ENCODE measurements at regions not wholly inside any gene's neighbourhood (a gene's known extent, or its start where the extent isn't known, plus 50 kb on each side); places are given as distances from the start of the nearest gene placed in this dataset.

DNA sequence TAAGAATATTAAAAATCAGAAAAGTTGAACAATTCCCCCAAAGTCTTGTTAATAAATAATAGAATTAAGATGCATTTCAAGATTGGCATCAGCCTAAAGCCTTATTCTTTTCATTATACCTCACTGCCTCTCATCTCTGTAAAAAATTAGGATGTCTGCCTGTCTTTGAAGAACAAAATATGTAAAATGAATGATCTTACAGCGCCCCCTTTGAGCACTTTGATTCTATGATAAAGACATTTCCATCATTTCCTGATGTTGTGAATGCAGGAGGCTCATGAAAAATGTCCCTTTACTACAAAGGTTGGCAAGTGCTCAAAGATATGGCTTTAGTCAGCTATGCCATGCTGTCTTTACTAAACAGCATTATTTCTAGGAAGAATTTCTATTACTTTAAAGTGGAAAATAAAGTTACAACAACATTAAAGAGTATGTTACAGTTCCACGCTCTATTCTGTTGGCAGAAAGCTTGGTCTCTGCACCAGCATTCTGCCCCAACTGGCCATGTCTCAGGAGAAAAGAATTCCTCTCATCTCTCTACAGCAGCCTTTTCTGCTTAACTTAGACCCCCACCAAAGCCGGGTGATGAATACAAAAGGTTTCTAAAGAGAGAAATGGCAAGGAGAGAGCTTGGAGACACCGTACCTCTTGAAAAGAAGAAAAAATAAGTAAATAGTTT is 95.1 kb downstream of the LLPH start:
- TF ChIP-seq, protein P1, sequence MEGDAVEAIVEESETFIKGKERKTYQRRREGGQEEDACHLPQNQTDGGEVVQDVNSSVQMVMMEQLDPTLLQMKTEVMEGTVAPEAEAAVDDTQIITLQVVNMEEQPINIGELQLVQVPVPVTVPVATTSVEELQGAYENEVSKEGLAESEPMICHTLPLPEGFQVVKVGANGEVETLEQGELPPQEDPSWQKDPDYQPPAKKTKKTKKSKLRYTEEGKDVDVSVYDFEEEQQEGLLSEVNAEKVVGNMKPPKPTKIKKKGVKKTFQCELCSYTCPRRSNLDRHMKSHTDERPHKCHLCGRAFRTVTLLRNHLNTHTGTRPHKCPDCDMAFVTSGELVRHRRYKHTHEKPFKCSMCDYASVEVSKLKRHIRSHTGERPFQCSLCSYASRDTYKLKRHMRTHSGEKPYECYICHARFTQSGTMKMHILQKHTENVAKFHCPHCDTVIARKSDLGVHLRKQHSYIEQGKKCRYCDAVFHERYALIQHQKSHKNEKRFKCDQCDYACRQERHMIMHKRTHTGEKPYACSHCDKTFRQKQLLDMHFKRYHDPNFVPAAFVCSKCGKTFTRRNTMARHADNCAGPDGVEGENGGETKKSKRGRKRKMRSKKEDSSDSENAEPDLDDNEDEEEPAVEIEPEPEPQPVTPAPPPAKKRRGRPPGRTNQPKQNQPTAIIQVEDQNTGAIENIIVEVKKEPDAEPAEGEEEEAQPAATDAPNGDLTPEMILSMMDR (IDR thresholded peaks at IDR 0.05; ENCODE audit: extremely low read depth, low read depth, low read length): peak; percentile 66
- H3K4me1 ChIP-seq (ENCODE audit: insufficient read depth, low read length): peaks cover 20% of the 10 kb centered on the region
- no peaks in the 10 kb centered on the region for H4K20me1 ChIP-seq (ENCODE audit: insufficient read depth, low read length)
- H2AFZ ChIP-seq (ENCODE audit: low read length): no peak overlapping the region
- H3K4me2 ChIP-seq (ENCODE audit: insufficient read depth, low read length): peak overlapping the region; percentile 5
- no peaks in the 10 kb centered on the region for H3K27me3 ChIP-seq (ENCODE audit: insufficient read depth, low read length)
- H3K36me3 ChIP-seq (ENCODE audit: insufficient read depth, low read length): no peaks in the 10 kb centered on the region
- no peaks in the 10 kb centered on the region for H3K79me2 ChIP-seq (ENCODE audit: insufficient read depth, low read length)
- no peak for DNase-seq (ENCODE audit: insufficient read length, low spot score, missing footprints)
- H3K27ac ChIP-seq (ENCODE audit: low read depth, low read length): peak overlapping the region; percentile 87
- H3K9me3 ChIP-seq (ENCODE audit: low read depth, low read length): no peaks in the 10 kb centered on the region
- H3K4me3 ChIP-seq (ENCODE audit: insufficient read depth, low read length): no peak overlapping the region

DNA sequence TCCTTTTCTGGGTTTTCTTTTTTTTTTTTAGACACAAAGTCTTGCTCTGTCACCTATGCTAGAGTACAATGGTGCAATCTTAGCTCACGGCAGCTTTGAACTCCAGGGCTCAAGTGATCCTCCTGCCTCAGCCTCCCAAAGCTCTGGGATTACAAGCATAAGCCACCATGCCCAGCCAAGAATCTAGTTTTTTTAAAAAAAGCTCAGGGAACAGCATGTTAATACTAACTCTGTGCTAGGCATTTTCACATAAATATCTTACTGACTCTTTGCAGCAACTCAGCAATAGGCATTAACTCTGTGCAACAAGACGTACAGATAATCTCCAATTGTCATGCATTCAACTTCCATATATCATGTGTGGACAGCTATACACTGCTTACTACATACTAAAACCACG is 97.4 kb downstream of the LLPH start:
- Histone ChIP-seq H2AFZ (ENCODE audit: low read length) (no peak overlapping the region), H3K27me3 (ENCODE audit: insufficient read depth, low read length) (no peaks in the 10 kb centered on the region), H3K4me3 (ENCODE audit: insufficient read depth, low read length) (no peak overlapping the region), H3K27ac (ENCODE audit: low read depth, low read length) (no peak overlapping the region), H3K36me3 (ENCODE audit: insufficient read depth, low read length) (no peaks in the 10 kb centered on the region), H4K20me1 (ENCODE audit: insufficient read depth, low read length) (no peaks in the 10 kb centered on the region), H3K79me2 (ENCODE audit: insufficient read depth, low read length) (no peaks in the 10 kb centered on the region), H3K9me3 (ENCODE audit: low read depth, low read length) (no peaks in the 10 kb centered on the region), H3K4me1 (ENCODE audit: insufficient read depth, low read length) (peaks cover 20% of the 10 kb centered on the region), H3K4me2 (ENCODE audit: insufficient read depth, low read length) (no peak overlapping the region)
- DNase-seq (ENCODE audit: insufficient read length, low spot score, missing footprints): no peak
- TF ChIP-seq, protein P1 (IDR thresholded peaks at IDR 0.05; ENCODE audit: extremely low read depth, low read depth, low read length): no peak

DNA sequence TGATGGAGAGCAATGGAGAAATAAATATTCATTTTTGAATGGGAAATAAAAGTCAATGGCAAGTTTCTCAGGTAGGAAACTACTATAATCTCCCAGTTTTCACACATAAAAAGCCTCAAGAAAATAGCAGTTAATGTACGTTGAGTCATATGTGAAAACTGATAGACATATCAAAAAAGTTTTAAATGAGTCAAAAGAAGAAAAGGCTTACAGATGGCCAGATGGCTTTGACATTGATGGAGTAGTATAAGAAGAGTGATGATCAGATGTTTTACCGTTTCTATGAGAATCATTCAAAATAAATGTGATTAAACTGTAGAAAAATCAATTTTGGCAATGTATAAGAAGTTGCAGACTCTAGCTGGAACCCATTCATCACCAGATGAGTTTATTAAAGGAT is 97.8 kb downstream of the LLPH start:
- peaks cover 20% of the 10 kb centered on the region for H3K4me1 ChIP-seq (ENCODE audit: insufficient read depth, low read length)
- H3K4me3 ChIP-seq (ENCODE audit: insufficient read depth, low read length): no peak overlapping the region
- no peaks in the 10 kb centered on the region for H3K36me3 ChIP-seq (ENCODE audit: insufficient read depth, low read length)
- no peak overlapping the region for H2AFZ ChIP-seq (ENCODE audit: low read length)
- no peak overlapping the region for H3K4me2 ChIP-seq (ENCODE audit: insufficient read depth, low read length)
- H4K20me1 ChIP-seq (ENCODE audit: insufficient read depth, low read length): no peaks in the 10 kb centered on the region
- TF ChIP-seq, protein P1 (IDR thresholded peaks at IDR 0.05; ENCODE audit: extremely low read depth, low read depth, low read length): no peak
- DNase-seq (ENCODE audit: insufficient read length, low spot score, missing footprints): no peak
- H3K9me3 ChIP-seq (ENCODE audit: low read depth, low read length): no peaks in the 10 kb centered on the region
- no peaks in the 10 kb centered on the region for H3K79me2 ChIP-seq (ENCODE audit: insufficient read depth, low read length)
- H3K27me3 ChIP-seq (ENCODE audit: insufficient read depth, low read length): no peaks in the 10 kb centered on the region
- H3K27ac ChIP-seq (ENCODE audit: low read depth, low read length): no peak overlapping the region

DNA sequence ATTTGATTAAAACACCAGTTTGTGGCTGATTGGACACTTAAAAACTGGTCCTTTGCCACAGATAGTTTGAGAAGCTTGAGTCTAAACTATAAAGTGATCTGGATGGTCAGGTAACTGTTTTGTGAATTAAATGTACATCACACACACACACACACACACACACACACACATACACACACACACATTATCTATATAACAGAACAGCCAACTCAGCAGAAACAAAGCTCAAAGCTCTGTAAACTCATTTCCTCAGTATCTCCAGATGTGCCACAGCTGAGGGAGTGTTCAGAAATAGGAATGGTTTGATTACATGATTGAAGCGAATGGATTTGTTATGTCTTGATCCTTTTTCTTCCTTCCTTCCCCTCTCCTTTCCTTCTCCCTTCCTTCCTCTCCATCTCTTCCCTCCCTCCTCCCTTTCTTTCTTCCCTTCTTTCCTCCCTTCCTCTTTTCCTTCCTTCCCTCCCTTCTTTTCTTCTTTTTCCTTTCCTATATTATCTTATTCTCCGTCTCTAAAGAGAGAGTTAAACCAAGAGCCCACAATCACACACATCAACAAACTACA is 100.3 kb downstream of the LLPH start:
- no peak for DNase-seq (ENCODE audit: insufficient read length, low spot score, missing footprints)
- Histone ChIP-seq H4K20me1 (ENCODE audit: insufficient read depth, low read length) (no peaks in the 10 kb centered on the region), H3K27me3 (ENCODE audit: insufficient read depth, low read length) (no peaks in the 10 kb centered on the region), H3K4me2 (ENCODE audit: insufficient read depth, low read length) (no peak overlapping the region), H2AFZ (ENCODE audit: low read length) (no peak overlapping the region), H3K27ac (ENCODE audit: low read depth, low read length) (no peak overlapping the region), H3K79me2 (ENCODE audit: insufficient read depth, low read length) (no peaks in the 10 kb centered on the region), H3K4me1 (ENCODE audit: insufficient read depth, low read length) (peaks cover 4% of the 10 kb centered on the region), H3K4me3 (ENCODE audit: insufficient read depth, low read length) (no peak overlapping the region), H3K9me3 (ENCODE audit: low read depth, low read length) (no peaks in the 10 kb centered on the region), H3K36me3 (ENCODE audit: insufficient read depth, low read length) (no peaks in the 10 kb centered on the region)
- TF ChIP-seq, protein P1 (IDR thresholded peaks at IDR 0.05; ENCODE audit: extremely low read depth, low read depth, low read length): no peak
